CD4-positive, alpha-beta T cell treated with Interleukin-6 at 100 ng/mL for 8 hours (primary cell): ENCODE measurements at regions not wholly inside any gene's neighbourhood (a gene's known extent, or its start where the extent isn't known, plus 50 kb on each side); places are given as distances from the start of the nearest gene placed in this dataset.

Experiments used
- DNase-seq: peaks from one replicate; pipeline ENCODE4 v3.0.0-alpha.2; 2020; ENCODE audit warnings: mixed read lengths, low spot score

- no peak for DNase-seq
These were observed 133.6 kb downstream of the UBE2E3 start for GRCh38 chr2:181114021-181114420.

- DNase-seq, result no peak
These were observed 135.9 kb downstream of the UBE2E3 start for GRCh38 chr2:181116261-181116660.

GRCh38 chr2:181117206-181117925 is 137.0 kb downstream of the UBE2E3 start:
- no peak for DNase-seq

- no peak for DNase-seq
These were observed 140.2 kb downstream of the UBE2E3 start for GRCh38 chr2:181120625-181121024.

- DNase-seq, result no peak
These were observed 141.6 kb downstream of the UBE2E3 start for GRCh38 chr2:181121996-181122395.

GRCh38 chr2:181122601-181123000 is 142.2 kb downstream of the UBE2E3 start:
- no peak for DNase-seq

- DNase-seq, result peak; percentile 81
These were observed 143.4 kb downstream of the UBE2E3 start for GRCh38 chr2:181123798-181124231.

GRCh38 chr2:181124497-181124896 is 144.1 kb downstream of the UBE2E3 start:
- no peak for DNase-seq

- no peak for DNase-seq
These were observed 145.0 kb downstream of the UBE2E3 start for GRCh38 chr2:181125359-181125758.

- DNase-seq, result no peak
These were observed 146.0 kb downstream of the UBE2E3 start for GRCh38 chr2:181126311-181126868.

- no peak for DNase-seq
These were observed 147.8 kb downstream of the UBE2E3 start for GRCh38 chr2:181128199-181128598.

GRCh38 chr2:181129364-181130056 is 149.1 kb downstream of the UBE2E3 start:
- DNase-seq, result no peak

- no peak for DNase-seq
These were observed 150.3 kb downstream of the UBE2E3 start for GRCh38 chr2:181130686-181131085.

- no peak for DNase-seq
These were observed 151.2 kb downstream of the UBE2E3 start for GRCh38 chr2:181131584-181131983.

- no peak for DNase-seq
These were observed 158.4 kb downstream of the UBE2E3 start for GRCh38 chr2:181138816-181139215.

GRCh38 chr2:181139831-181140230 is 159.4 kb downstream of the UBE2E3 start:
- DNase-seq, result no peak

- DNase-seq, result no peak
These were observed 160.0 kb downstream of the UBE2E3 start for GRCh38 chr2:181140414-181140813.

GRCh38 chr2:181140928-181141327 is 160.5 kb downstream of the UBE2E3 start:
- DNase-seq, result no peak

- DNase-seq, result no peak
These were observed 161.3 kb downstream of the UBE2E3 start for GRCh38 chr2:181141676-181142075.

GRCh38 chr2:181142514-181142913 is 162.1 kb downstream of the UBE2E3 start:
- DNase-seq, result no peak

GRCh38 chr2:181143790-181144300 is 163.4 kb downstream of the UBE2E3 start:
- peak; percentile 48 for DNase-seq

- no peak for DNase-seq
These were observed 165.2 kb downstream of the UBE2E3 start for GRCh38 chr2:181145645-181146044.

GRCh38 chr2:181146171-181146570 is 165.8 kb downstream of the UBE2E3 start:
- DNase-seq, result no peak
